ENCODE measurements at regions not wholly inside any gene's neighbourhood (a gene's known extent, or its start where the extent isn't known, plus 50 kb on each side); places are given as distances from the start of the nearest gene placed in this dataset.
A peak's percentile ranks its signal among the peaks of the same experiment; 100 is the strongest.

- H3K27ac ChIP-seq, result no peak overlapping the region
- intact Hi-C loops (cut with DNase I), result loop anchor here in 2 of 10 donors (10.0 kb wide), 2 partner anchors 55 to 105 kb away; no protein-coding TSS in a partner anchor
- no peak for DNase-seq
- H3K36me3 ChIP-seq, result no peaks in the 10 kb centered on the region
- no peak overlapping the region for H3K4me3 ChIP-seq
- TF ChIP-seq POLR2A (IDR thresholded peaks at IDR 0.05), result no peak
- no peak for TF ChIP-seq CTCF (IDR thresholded peaks at IDR 0.05)
- WGBS, 4 donors, result 78 to 92% (median 86%) methylated on average over 3 of the region's 3 CpGs
- no peaks in the 10 kb centered on the region for H3K27me3 ChIP-seq
- ATAC-seq, result no peak
- no peaks in the 10 kb centered on the region for H3K9me3 ChIP-seq
- H3K4me1 ChIP-seq, result peaks cover 0 to 13% (median 0%) of the 10 kb centered on the region in 12 donors
Observed at GRCh38 chr11:112889446-112889845, 71.8 kb upstream of the NCAM1 start.

DNA sequence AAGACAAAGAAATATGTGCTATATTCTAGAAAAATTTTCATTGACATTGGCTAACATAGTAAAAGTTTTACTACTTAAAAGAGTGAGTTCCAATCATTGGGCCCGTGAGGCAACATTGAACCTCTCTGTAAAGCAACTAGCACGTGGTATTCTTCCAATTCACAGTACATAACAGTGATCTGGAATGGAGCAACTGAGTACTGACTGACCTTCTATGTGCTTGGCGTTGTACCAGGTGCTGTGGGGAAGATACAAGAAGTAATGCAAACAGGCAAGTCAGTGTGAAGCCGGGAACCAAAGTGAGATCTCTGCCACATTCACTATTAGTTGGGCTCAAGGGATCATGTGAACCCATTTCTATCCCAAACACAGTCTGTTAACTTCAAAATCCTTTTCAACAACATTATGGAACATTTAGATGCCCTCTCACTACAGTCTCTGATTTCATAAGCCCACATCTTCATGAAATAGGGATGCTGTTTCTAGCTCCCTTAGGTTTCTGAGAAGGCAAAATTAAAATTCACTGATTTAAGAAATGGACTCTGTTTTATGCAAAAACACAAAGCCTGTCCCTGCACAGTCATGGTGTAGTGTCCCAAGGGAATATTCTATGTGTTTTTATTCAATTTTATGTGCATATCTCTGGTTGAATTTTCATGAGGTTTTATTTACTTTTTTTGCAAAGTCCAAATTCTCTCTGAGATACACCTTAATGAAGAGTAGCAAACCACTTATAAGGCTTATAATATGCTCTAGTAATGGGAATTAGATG is 61.8 kb upstream of the NCAM1 start:
- DNase-seq (peak in 2 of 5 donors; percentile 30 to 42), ATAC-seq (peak in 3 of 4 donors; percentile 41 to 79 (median 76))
- Histone ChIP-seq H3K4me1 (peaks cover 0 to 18% (median 6%) of the 10 kb centered on the region in 12 donors), H3K27me3 (no peaks in the 10 kb centered on the region), H3K9me3 (no peaks in the 10 kb centered on the region), H3K27ac (no peak overlapping the region), H3K36me3 (no peaks in the 10 kb centered on the region), H3K4me3 (no peak overlapping the region)
- no peak for TF ChIP-seq POLR2A (IDR thresholded peaks at IDR 0.05)
- TF ChIP-seq CTCF (IDR thresholded peaks at IDR 0.05), result no peak
- 58 to 75% (median 67%) methylated on average over 4 of the region's 4 CpGs for WGBS, 4 donors
- intact Hi-C loops (cut with DNase I), result no loop called here

DNA sequence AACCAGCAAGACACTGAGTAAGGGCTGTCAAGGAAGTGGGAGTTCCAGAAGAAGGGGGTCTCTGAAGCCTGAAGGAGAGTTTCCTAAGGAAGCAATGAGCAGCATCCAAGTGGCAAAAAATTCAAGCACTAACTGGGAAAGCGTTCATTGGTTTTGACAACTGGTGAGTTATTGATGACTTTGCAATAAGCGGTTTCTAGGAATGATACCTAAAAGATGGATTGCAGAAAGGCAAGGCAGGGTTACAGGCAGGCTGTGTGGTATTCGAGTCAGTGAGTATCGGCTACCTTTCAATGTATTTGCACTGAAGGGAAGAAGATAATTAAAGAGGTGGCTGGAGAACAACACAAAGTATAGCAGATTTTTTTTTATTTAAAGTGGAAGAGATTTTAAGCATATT is 59.3 kb upstream of the NCAM1 start:
- Histone ChIP-seq H3K36me3 (no peaks in the 10 kb centered on the region), H3K4me1 (peaks cover 0 to 18% (median 6%) of the 10 kb centered on the region in 12 donors), H3K4me3 (no peak overlapping the region), H3K9me3 (no peaks in the 10 kb centered on the region), H3K27me3 (no peaks in the 10 kb centered on the region), H3K27ac (no peak overlapping the region)
- TF ChIP-seq POLR2A (IDR thresholded peaks at IDR 0.05), result no peak
- TF ChIP-seq CTCF (IDR thresholded peaks at IDR 0.05), result no peak
- DNase-seq (no peak), ATAC-seq (no peak)
- 86 to 93% (median 90%) methylated on average over 4 of the region's 4 CpGs for WGBS, 4 donors
- intact Hi-C loops (cut with DNase I), result no loop called here

- H3K4me1 ChIP-seq, result peaks cover 0 to 18% (median 6%) of the 10 kb centered on the region in 12 donors
- TF ChIP-seq CTCF (IDR thresholded peaks at IDR 0.05) (no peak), POLR2A (IDR thresholded peaks at IDR 0.05) (no peak)
- 10 to 38% (median 26%) methylated on average over 2 of the region's 2 CpGs for WGBS, 4 donors
- DNase-seq (no peak), ATAC-seq (peak in 3 of 4 donors; percentile 41 to 61 (median 51))
- no peak overlapping the region for H3K4me3 ChIP-seq
- intact Hi-C loops (cut with DNase I), result no loop called here
- H3K9me3 ChIP-seq, result no peaks in the 10 kb centered on the region
- H3K27me3 ChIP-seq, result no peaks in the 10 kb centered on the region
- no peaks in the 10 kb centered on the region for H3K36me3 ChIP-seq
- H3K27ac ChIP-seq, result peak overlapping the region in 2 of 12 donors; percentile 14 to 22
Observed at GRCh38 chr11:112902361-112903011, 58.7 kb upstream of the NCAM1 start.
